ENCODE measurements at regions not wholly inside any gene's neighbourhood (a gene's known extent, or its start where the extent isn't known, plus 50 kb on each side); places are given as distances from the start of the nearest gene placed in this dataset.

GRCh38 chr13:90995614-90996013, 351.9 kb upstream of the MIR17HG start:
- TF ChIP-seq, protein P1, sequence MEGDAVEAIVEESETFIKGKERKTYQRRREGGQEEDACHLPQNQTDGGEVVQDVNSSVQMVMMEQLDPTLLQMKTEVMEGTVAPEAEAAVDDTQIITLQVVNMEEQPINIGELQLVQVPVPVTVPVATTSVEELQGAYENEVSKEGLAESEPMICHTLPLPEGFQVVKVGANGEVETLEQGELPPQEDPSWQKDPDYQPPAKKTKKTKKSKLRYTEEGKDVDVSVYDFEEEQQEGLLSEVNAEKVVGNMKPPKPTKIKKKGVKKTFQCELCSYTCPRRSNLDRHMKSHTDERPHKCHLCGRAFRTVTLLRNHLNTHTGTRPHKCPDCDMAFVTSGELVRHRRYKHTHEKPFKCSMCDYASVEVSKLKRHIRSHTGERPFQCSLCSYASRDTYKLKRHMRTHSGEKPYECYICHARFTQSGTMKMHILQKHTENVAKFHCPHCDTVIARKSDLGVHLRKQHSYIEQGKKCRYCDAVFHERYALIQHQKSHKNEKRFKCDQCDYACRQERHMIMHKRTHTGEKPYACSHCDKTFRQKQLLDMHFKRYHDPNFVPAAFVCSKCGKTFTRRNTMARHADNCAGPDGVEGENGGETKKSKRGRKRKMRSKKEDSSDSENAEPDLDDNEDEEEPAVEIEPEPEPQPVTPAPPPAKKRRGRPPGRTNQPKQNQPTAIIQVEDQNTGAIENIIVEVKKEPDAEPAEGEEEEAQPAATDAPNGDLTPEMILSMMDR (IDR thresholded peaks at IDR 0.05): no peak
- TF ChIP-seq EP300 (IDR thresholded peaks at IDR 0.05): no peak

All from ovary (tissue), 3 donors.